ENCODE measurements at regions not wholly inside any gene's neighbourhood (a gene's known extent, or its start where the extent isn't known, plus 50 kb on each side); places are given as distances from the start of the nearest gene placed in this dataset.

GRCh38 chr6:79775222-79775621 is 144.1 kb downstream of the SH3BGRL2 start:
- no peak for DNase-seq
- TF ChIP-seq CTCF (IDR thresholded peaks at IDR 0.05), result no peak
- Histone ChIP-seq H3K27ac (no peak overlapping the region), H3K4me1 (peaks cover 0 to 8% (median 3%) of the 10 kb centered on the region in 4 donors), H3K27me3 (no peaks in the 10 kb centered on the region), H3K9me3 (no peaks in the 10 kb centered on the region), H3K4me3 (no peak overlapping the region), H3K36me3 (no peaks in the 10 kb centered on the region)
- intact Hi-C loops (cut with DNase I; ENCODE audit: low total_unique reads), result no loop called here

GRCh38 chr6:79764747-79765146 is 133.6 kb downstream of the SH3BGRL2 start:
- intact Hi-C loops (cut with DNase I; ENCODE audit: low total_unique reads), result no loop called here
- no peak for TF ChIP-seq CTCF (IDR thresholded peaks at IDR 0.05)
- Histone ChIP-seq H3K36me3 (no peaks in the 10 kb centered on the region), H3K27ac (no peak overlapping the region), H3K27me3 (no peaks in the 10 kb centered on the region), H3K4me3 (no peak overlapping the region), H3K9me3 (no peaks in the 10 kb centered on the region), H3K4me1 (no peaks in the 10 kb centered on the region)
- no peak for DNase-seq

GRCh38 chr6:79763301-79763700 is 132.2 kb downstream of the SH3BGRL2 start:
- TF ChIP-seq CTCF (IDR thresholded peaks at IDR 0.05), result no peak
- no peak for DNase-seq
- Histone ChIP-seq H3K4me1 (no peaks in the 10 kb centered on the region), H3K27ac (no peak overlapping the region), H3K27me3 (no peaks in the 10 kb centered on the region), H3K4me3 (no peak overlapping the region), H3K9me3 (no peaks in the 10 kb centered on the region), H3K36me3 (no peaks in the 10 kb centered on the region)
- intact Hi-C loops (cut with DNase I; ENCODE audit: low total_unique reads), result no loop called here

- no peaks in the 10 kb centered on the region for H3K4me1 ChIP-seq
- H3K4me3 ChIP-seq, result no peak overlapping the region
- no peak for DNase-seq
- no peak overlapping the region for H3K27ac ChIP-seq
- no peaks in the 10 kb centered on the region for H3K36me3 ChIP-seq
- no peaks in the 10 kb centered on the region for H3K27me3 ChIP-seq
- intact Hi-C loops (cut with DNase I; ENCODE audit: low total_unique reads), result no loop called here
- no peak for TF ChIP-seq CTCF (IDR thresholded peaks at IDR 0.05)
- no peaks in the 10 kb centered on the region for H3K9me3 ChIP-seq
These were observed 131.2 kb downstream of the SH3BGRL2 start for GRCh38 chr6:79762370-79762769.

GRCh38 chr6:79756496-79756895 is 125.4 kb downstream of the SH3BGRL2 start:
- no peaks in the 10 kb centered on the region for H3K9me3 ChIP-seq
- TF ChIP-seq CTCF (IDR thresholded peaks at IDR 0.05), result no peak
- no peak overlapping the region for H3K4me3 ChIP-seq
- intact Hi-C loops (cut with DNase I; ENCODE audit: low total_unique reads), result no loop called here
- DNase-seq, result no peak
- H3K36me3 ChIP-seq, result no peaks in the 10 kb centered on the region
- no peaks in the 10 kb centered on the region for H3K27me3 ChIP-seq
- no peak overlapping the region for H3K27ac ChIP-seq
- H3K4me1 ChIP-seq, result no peaks in the 10 kb centered on the region

GRCh38 chr6:79755967-79756366 is 124.8 kb downstream of the SH3BGRL2 start:
- no peaks in the 10 kb centered on the region for H3K36me3 ChIP-seq
- intact Hi-C loops (cut with DNase I; ENCODE audit: low total_unique reads), result no loop called here
- no peak overlapping the region for H3K27ac ChIP-seq
- H3K9me3 ChIP-seq, result no peaks in the 10 kb centered on the region
- DNase-seq, result no peak
- no peak overlapping the region for H3K4me3 ChIP-seq
- no peaks in the 10 kb centered on the region for H3K27me3 ChIP-seq
- no peak for TF ChIP-seq CTCF (IDR thresholded peaks at IDR 0.05)
- no peaks in the 10 kb centered on the region for H3K4me1 ChIP-seq

Data from tibial artery (tissue), 4 donors.